ENCODE measurements at regions not wholly inside any gene's neighbourhood (a gene's known extent, or its start where the extent isn't known, plus 50 kb on each side); places are given as distances from the start of the nearest gene placed in this dataset.

- peak; percentile 35 for DNase-seq
Observed at GRCh38 chr1:2890221-2890850, 88.8 kb upstream of the TTC34 start.

- no peak for DNase-seq
Observed at GRCh38 chr1:2891923-2892448, 90.5 kb upstream of the TTC34 start.

- no peak for DNase-seq
Observed at GRCh38 chr1:2893473-2894120, 92.1 kb upstream of the TTC34 start.

- no peak for DNase-seq
Observed at GRCh38 chr1:2894381-2895041, 93.0 kb upstream of the TTC34 start.

GRCh38 chr1:2896824-2897223, 95.3 kb upstream of the TTC34 start:
- no peak for DNase-seq

GRCh38 chr1:2903226-2903625, 101.7 kb upstream of the TTC34 start:
- DNase-seq = no peak

GRCh38 chr1:2904191-2904590, 102.7 kb upstream of the TTC34 start:
- DNase-seq = no peak

- DNase-seq = no peak
Observed at GRCh38 chr1:2905356-2905755, 103.9 kb upstream of the TTC34 start.

GRCh38 chr1:2906085-2906484, 104.6 kb upstream of the TTC34 start:
- no peak for DNase-seq

- DNase-seq = no peak
Observed at GRCh38 chr1:2906620-2907019, 105.1 kb upstream of the TTC34 start.

- no peak for DNase-seq
Observed at GRCh38 chr1:2907051-2907450, 105.6 kb upstream of the TTC34 start.

- no peak for DNase-seq
Observed at GRCh38 chr1:2908081-2908480, 106.6 kb upstream of the TTC34 start.

- DNase-seq = no peak
Observed at GRCh38 chr1:2908561-2908960, 107.1 kb upstream of the TTC34 start.

GRCh38 chr1:2909797-2910196, 108.3 kb upstream of the TTC34 start:
- DNase-seq = no peak

- no peak for DNase-seq
Observed at GRCh38 chr1:2910211-2910610, 108.7 kb upstream of the TTC34 start.

GRCh38 chr1:2911421-2912178, 109.7 kb upstream of the ACTRT2 start:
- no peak for DNase-seq

- DNase-seq = no peak
Observed at GRCh38 chr1:2912424-2913061, 108.7 kb upstream of the ACTRT2 start.

GRCh38 chr1:2913091-2913490, 108.2 kb upstream of the ACTRT2 start:
- no peak for DNase-seq

- no peak for DNase-seq
Observed at GRCh38 chr1:2914702-2915101, 106.6 kb upstream of the ACTRT2 start.

- no peak for DNase-seq
Observed at GRCh38 chr1:2916153-2916552, 105.1 kb upstream of the ACTRT2 start.

- no peak for DNase-seq
Observed at GRCh38 chr1:2916706-2917105, 104.6 kb upstream of the ACTRT2 start.

- DNase-seq = no peak
Observed at GRCh38 chr1:2917284-2917683, 104.0 kb upstream of the ACTRT2 start.

- DNase-seq = no peak
Observed at GRCh38 chr1:2918441-2918840, 102.8 kb upstream of the ACTRT2 start.

Data from NCI-H2171 treated with DMSO at 0.1 percent for 48 hours (cell line).